Right lobe of liver (tissue), 6 donors: ENCODE measurements at regions not wholly inside any gene's neighbourhood (a gene's known extent, or its start where the extent isn't known, plus 50 kb on each side); places are given as distances from the start of the nearest gene placed in this dataset.

Experiments used
- ATAC-seq, 4 donors: fragments of 200-7000 bp; cut with Tn5 transposase; one replicate each; pipeline ENCODE4 v1.9.1; 2020; ENCODE audit warnings: mild to moderate bottlenecking in 4 of 4, moderate library complexity in 4 of 4
- DNase-seq, 3 donors: peaks; one replicate each; pipeline ENCODE4 v3.0.0-alpha.2; 2020
- H3K27ac ChIP-seq, 3 donors: fragments of 200-600 bp; one replicate each; pipeline ENCODE4 v1.8.0; 2022
- H3K27me3 ChIP-seq, 2 donors: fragments of 200-600 bp; one replicate each; pipeline ENCODE4 v1.8.0; 2022
- H3K36me3 ChIP-seq, 4 donors: fragments of 200-600 bp; sonication (generic) in 1 of 4; one replicate each; pipeline versions ENCODE4 v1.5.1 to v1.8.0; 2017 to 2022; ENCODE audit warnings: control low read depth in 1 of 4
- H3K4me1 ChIP-seq, 4 donors: fragments of 200-600 bp; sonication (generic) in 1 of 4; one replicate each; pipeline versions ENCODE4 v1.5.1 to v1.8.0; 2017 to 2022; ENCODE audit warnings: control low read depth in 1 of 4
- H3K4me3 ChIP-seq, 3 donors: fragments of 200-600 bp; one replicate each; pipeline ENCODE4 v1.8.0; 2022
- H3K9me3 ChIP-seq, 4 donors: fragments of 200-600 bp; sonication (generic) in 1 of 4; one replicate each; pipeline versions ENCODE4 v1.5.1 to v1.8.0; 2017 to 2022; ENCODE audit warnings: control low read depth in 1 of 4
- CTCF ChIP-seq, 4 donors: fragments of 200-600 bp in 3 of 4; fragments of 450-650 bp in 1 of 4; IDR thresholded peaks; one replicate each; pipeline versions ENCODE4 v1.5.1 to v1.8.0; 2016 to 2022; ENCODE audit warnings: antibody characterized with exemption in 4 of 4, mild to moderate bottlenecking in 2 of 4
- POLR2A ChIP-seq: fragments of 450-650 bp; IDR thresholded peaks from one replicate; pipeline ENCODE4 v1.6.1; 2017; ENCODE audit warnings: antibody characterized with exemption, mild to moderate bottlenecking
- WGBS: methylation state at CpG from one replicate; pipeline ENCODE4 v1.1.6; 2018; ENCODE audit warnings: low coverage, low lambda C conversion rate; ENCODE audit not compliant: insufficient coverage; ENCODE audit errors: missing lambda C conversion rate; 5-methylcytosine and 5-hydroxymethylcytosine counted together
- intact Hi-C, 2 donors: fragments of 100-400 bp; cut with DNase I; formaldehyde crosslinking; loops; one replicate each; pipeline versions ENCODE4 v1.11.2 to v1.14.1; 2022
- donor health status: DM: no; HTN: yes; CAD: no.
- donor health status: DM: no; HTN: no; CAD: no.
- donor health status: DM: no; HTN: no; CAD: no.
- donor health status: DM: no; HTN: yes; CAD: no.
- donor health status: DM: no; HTN: yes; CAD: no.

- no peak overlapping the region for H3K27ac ChIP-seq
- no peaks in the 10 kb centered on the region for H3K4me1 ChIP-seq
- no peaks in the 10 kb centered on the region for H3K36me3 ChIP-seq
- 33% methylated on average over 2 of the region's 2 CpGs for WGBS
- no peaks in the 10 kb centered on the region for H3K9me3 ChIP-seq
- no peak overlapping the region for H3K4me3 ChIP-seq
- no peaks in the 10 kb centered on the region for H3K27me3 ChIP-seq
- no peak for DNase-seq
- TF ChIP-seq POLR2A (no peak), CTCF (IDR thresholded peaks at IDR 0.05) (no peak)
- ATAC-seq, result no peak
- intact Hi-C loops, result no loop called here
Measured at GRCh38 chr18:6628187-6628586, 101.3 kb upstream of the ARHGAP28 start.

GRCh38 chr18:6629635-6630140, 99.8 kb upstream of the ARHGAP28 start:
- WGBS, result 68% methylated on average over 5 of the region's 5 CpGs
- no peak for ATAC-seq

GRCh38 chr18:6633310-6633709, 96.2 kb upstream of the ARHGAP28 start:
- TF ChIP-seq CTCF (IDR thresholded peaks at IDR 0.05), result no peak
- TF ChIP-seq POLR2A, result no peak
- DNase-seq (no peak), ATAC-seq (no peak)
- intact Hi-C loops, result no loop called here
- Histone ChIP-seq H3K36me3 (no peaks in the 10 kb centered on the region), H3K4me3 (no peak overlapping the region), H3K9me3 (no peaks in the 10 kb centered on the region), H3K27ac (no peak overlapping the region), H3K4me1 (no peaks in the 10 kb centered on the region), H3K27me3 (no peaks in the 10 kb centered on the region)
- 21% methylated on average over 3 of the region's 3 CpGs for WGBS

More at GRCh38 chr18:6629635-6630140, 99.8 kb upstream of the ARHGAP28 start:
- no peak overlapping the region for H3K4me3 ChIP-seq
- H3K27ac ChIP-seq, result no peak overlapping the region
- H3K36me3 ChIP-seq, result no peaks in the 10 kb centered on the region
- no peak for DNase-seq
- H3K9me3 ChIP-seq, result no peaks in the 10 kb centered on the region
- TF ChIP-seq POLR2A, result no peak
- H3K27me3 ChIP-seq, result no peaks in the 10 kb centered on the region
- no peaks in the 10 kb centered on the region for H3K4me1 ChIP-seq
- intact Hi-C loops, result no loop called here

GRCh38 chr18:6636091-6636490, 93.4 kb upstream of the ARHGAP28 start:
- Histone ChIP-seq H3K4me3 (no peak overlapping the region), H3K9me3 (no peaks in the 10 kb centered on the region), H3K27ac (no peak overlapping the region), H3K27me3 (no peaks in the 10 kb centered on the region), H3K4me1 (no peaks in the 10 kb centered on the region), H3K36me3 (no peaks in the 10 kb centered on the region)
- DNase-seq (no peak), ATAC-seq (no peak)
- intact Hi-C loops, result no loop called here
- TF ChIP-seq CTCF (IDR thresholded peaks at IDR 0.05) (no peak), POLR2A (no peak)
- 18% methylated on average over 1 of the region's 1 CpG for WGBS

GRCh38 chr18:6638447-6638846, 91.1 kb upstream of the ARHGAP28 start:
- no peaks in the 10 kb centered on the region for H3K4me1 ChIP-seq
- intact Hi-C loops, result no loop called here
- DNase-seq (no peak), ATAC-seq (no peak)
- no peaks in the 10 kb centered on the region for H3K27me3 ChIP-seq
- no peak overlapping the region for H3K4me3 ChIP-seq
- H3K36me3 ChIP-seq, result no peaks in the 10 kb centered on the region
- H3K9me3 ChIP-seq, result no peaks in the 10 kb centered on the region
- WGBS, result 41% methylated on average over 5 of the region's 5 CpGs
- H3K27ac ChIP-seq, result no peak overlapping the region
- no peak for TF ChIP-seq POLR2A
- TF ChIP-seq CTCF (IDR thresholded peaks at IDR 0.05), result no peak
